HG03196 (cell line): ENCODE measurements at regions not wholly inside any gene's neighbourhood (a gene's known extent, or its start where the extent isn't known, plus 50 kb on each side); places are given as distances from the start of the nearest gene placed in this dataset.

Experiments
- ATAC-seq: cut with Tn5 transposase; IDR thresholded peaks from one replicate; pipeline ENCODE4 v1.9.1; 2021; ENCODE audit not compliant: unreplicated experiment

DNA sequence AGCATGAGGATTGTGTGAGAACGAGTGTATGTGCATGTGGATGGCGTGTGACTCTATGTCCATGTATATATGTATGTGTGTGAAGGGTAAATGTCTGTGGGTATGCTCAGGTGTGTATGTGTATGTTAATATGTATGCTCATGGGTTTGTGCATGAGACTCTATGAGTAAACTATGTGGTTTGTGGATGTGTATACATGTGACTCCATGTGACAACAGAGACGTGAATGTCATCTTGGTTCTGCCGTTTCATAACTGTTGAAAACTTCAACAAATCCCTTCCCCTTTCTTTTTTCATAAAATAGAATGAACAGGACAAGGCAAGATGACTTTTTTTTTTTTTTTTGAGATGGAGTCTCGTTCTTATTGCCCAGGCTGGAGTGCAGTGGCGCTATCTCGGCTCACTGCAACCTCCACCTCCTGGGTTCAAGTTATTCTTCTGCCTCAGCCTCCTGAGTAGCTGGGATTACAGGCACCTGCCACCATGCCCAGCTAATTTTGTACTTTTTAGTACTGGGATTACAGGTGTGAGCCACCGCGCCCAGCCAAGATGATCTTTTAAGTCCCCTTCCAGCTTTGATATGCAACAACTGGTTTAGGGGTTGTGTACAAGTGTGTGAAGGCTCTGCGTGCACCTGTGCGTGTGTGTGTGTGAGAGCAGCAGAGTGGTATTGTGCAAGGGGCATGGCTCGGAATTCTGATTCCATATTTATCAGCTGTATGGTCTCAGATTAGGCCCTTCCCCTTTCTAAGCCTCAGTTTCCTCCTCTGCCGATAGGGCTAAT, 106.3 kb downstream of the EBNA1BP2 start:
- no peak for ATAC-seq

GRCh38 chr1:43065191-43065590, 106.5 kb upstream of the SLC2A1 start:
- no peak for ATAC-seq

DNA sequence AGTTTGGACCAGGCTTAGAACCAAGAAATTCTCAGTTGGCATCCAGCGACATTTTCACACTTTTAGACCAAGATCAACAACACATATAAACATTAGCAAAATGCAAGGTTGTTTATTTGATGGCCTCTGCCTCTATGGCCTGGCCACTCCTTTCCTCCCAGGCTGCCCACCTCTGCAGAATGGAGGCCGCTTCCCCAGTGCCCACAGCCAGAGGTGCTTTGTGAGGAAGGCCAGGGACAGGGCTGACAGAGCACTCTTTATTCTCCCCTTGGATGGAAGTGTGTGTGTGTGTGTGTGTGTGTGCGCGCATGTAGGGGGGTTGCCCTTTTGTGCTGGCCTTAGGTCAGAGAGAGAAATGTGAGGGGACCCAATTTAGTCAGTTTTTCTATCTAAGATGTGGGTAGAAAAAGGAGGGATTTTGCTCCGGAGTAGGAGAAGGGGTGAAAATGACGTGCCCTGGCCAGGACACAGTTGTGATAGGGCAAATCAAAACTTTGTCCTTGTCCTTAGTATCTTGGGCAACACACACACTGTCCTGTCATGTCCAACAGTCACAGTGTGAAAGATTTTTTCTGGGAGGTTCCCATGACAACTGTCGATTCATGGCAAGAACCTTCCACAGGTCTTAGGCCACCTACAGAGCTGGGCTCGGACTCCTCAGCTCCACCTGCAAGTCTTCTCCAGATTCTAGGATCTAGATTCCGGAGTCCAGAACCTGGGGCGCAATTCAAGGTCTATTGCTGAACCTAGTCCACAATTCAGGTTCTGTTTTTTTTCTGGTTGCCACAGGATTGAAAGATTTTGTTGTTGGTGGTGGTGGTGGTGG, 104.9 kb upstream of the SLC2A1 start:
- ATAC-seq: no peak

DNA sequence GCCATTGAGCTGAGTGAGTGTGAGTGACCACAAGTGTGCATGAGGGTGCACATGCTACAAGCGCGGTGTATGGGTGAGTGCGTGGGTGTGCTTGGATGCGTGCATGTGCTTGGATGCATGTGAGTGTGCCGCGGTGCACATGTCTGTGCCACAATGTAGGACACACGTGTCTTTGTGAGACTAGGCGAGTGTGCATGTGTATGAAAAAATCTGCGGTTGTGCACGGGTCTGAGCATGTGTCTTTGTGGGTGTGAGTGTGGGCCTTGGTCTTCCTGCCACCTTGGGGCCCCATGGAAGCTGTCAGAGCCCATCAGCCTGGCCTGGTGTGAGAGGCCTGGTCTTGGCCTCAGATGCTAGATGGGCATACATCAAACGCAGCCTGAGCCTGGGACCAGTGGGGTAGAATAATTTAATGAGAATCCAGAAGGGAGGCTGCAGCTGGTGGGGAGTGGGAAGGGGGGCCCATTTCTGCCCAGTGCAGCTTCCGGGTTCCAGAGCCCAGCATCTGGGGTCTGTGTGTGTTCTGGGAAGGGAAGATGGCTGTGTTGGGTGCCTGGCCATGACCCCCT, 103.9 kb upstream of the SLC2A1 start:
- ATAC-seq: no peak

DNA sequence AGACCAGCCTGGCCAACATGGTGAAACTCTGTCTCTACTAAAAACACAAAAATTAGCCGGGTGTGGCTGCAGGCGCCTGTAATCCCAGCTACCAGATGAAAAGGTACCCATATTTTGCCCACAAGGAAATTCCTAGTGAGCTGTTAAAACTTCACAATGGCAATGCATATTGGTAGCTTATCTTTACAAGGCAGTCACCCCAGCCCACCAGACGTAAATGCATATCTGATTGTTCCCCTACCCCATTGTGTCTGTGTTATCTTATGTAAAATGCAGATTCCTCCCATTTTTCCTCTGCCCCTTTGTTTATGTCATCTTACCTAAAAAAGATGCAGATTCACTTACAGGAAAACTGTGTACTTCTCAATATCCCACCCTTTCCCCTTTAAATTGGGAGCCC, 103.1 kb upstream of the SLC2A1 start:
- no peak for ATAC-seq

DNA sequence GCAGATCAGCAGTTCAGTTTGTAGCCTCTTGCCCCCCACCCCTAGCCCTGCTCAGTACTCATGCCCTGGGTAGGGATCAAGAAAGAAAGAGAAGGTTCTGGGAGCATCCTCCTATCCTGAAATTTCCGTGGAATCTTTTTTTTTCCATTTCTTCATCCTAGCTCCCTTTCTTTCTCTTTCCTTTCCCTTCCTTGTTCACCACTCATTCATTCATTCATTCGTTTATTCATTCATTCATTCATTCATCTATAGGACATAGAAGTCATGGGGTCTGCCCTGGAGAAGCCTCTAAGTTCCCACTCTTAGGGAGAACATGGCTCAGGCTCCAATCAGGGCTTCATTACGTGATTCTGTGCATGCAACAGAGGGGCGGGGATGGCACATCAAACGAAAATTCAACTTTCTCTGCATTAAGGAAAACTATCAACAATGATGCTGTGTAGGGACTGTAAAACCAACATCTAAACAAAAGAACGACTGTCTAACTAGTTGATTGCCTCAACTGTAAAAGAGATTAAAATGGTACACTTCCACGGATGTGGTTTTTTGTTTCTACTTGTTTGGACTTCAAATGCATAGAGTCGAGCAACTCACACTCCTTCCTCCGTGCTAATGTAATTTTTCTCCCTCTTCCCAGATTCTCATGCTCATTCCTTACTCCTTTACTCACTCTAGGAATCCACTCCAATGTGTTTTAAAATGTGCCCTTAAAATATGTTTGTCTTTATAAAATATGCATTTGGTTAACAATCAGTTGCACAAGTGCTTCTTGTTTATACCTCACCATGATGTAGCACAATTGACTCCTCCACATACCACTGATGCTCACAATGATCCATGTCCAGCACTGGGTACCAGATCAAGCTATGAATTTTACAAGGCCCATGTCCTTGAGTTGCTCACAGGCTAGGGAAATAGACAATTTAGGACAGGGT, 101.2 kb upstream of the SLC2A1 start:
- no peak for ATAC-seq

DNA sequence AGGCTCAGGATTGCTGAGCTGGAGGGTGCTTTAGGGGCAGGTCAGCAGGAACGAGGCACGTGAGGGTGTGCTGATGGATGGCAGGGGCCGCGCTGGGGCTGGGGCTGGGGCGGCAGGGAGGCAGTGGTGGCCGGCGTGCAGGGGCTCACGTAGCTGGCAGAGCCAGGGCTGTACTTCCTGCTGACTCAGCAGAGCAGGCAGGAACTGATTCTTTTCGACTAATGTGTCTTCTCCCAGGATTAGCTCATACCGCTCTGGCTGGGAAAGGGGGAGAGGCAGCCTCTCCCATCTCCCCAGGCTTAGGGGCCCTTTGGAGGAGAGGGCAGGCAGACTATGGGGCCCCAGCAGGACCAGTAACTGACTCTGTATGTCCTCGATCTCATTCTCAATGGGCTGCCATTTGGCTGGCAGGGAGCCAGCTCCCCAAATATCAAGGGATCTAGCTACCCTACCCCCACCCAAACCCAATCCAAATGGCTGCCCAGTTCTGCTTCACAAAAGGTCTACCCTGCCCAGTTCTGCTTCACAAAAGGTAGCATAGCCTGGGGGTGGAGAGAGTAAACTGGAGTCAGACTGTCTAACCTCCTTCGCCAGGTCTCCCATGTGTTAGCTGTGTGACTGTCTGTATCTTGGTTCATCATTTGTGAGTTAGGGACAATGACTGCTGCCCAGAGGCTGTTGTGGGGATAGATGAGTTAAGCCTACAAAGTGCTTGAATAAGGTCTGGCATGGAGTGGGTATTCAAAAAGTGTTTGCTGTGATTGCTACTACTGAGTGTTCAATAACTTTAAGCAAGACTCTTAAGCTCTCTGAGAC, 100.1 kb upstream of the SLC2A1 start:
- no peak for ATAC-seq

DNA sequence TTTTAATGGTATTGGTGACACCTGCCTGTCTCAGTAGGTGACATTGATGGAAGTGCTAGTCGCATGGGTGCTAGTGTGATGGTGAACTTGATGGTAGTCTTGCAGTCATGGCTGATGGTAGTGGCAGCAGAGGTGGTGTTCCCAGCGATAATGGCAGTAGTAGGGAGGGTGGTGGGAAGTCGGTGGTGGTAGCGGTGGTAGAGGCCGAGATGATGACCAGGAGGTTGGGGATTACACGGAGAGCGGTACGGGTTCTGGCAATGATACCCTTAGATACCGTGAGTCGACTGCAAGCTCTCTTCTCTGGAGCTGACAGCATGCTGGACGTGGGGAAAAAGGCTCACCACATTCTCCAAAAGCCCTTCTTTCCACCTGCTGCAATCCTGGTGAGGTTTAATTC, 99.4 kb upstream of the SLC2A1 start:
- ATAC-seq: no peak

DNA sequence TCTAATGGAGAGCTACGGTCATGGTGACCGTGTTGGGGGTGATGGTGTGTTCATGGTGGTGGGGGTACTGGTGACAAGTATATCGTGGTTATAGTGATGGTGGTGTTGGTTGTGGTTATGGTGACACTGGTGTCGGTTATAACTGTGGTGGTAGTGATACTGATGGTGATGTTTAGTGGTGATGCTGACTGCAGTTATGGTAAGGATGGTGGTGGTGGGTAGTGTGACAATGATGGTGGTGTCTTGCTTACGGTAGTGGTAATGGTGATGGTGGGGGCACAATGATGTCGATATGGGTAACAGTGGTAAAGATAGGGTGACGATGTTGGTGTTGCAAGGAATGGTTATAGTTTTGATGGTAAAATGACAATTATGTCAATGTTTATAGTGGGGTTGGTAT, 98.9 kb upstream of the SLC2A1 start:
- no peak for ATAC-seq

DNA sequence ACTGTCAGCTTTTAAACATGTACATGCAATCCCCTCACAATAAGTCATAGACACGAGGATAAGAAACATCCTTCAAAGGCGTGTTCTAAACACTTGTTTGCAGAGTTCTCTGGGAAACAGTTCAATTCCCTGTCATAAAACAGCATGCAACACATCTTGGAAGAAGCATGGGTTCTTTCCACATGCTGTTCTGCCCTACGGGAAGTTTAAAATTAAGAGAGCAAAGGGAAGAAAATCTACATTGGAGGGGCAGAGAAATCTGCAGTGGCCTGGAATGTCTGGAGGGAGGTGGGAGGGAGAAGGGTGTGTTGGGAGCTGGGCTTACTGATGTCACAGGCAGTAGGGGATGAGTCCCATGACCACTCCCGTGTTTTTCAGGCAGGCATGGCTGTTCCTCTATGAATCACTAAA, 98.3 kb upstream of the SLC2A1 start:
- no peak for ATAC-seq

DNA sequence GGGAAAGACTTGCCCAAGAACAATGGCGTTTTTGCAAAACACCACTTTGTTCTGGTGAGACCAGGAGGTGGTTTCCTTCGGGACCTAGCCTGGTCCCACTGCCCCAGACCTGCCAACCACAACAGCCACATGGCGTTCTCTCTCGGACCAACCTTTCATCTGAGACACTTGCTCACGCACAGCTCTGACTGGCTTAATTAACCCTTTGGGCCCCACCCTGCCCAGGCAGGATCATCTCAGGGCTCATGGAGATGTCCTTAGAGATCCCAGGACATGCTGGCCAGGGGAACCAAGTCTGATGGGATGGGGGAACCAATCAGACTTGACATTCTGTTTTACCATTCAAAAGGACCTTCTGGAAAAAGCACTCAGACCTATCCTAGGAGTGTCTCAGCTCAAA, 97.8 kb upstream of the SLC2A1 start:
- no peak for ATAC-seq

- ATAC-seq: no peak
These were observed 96.3 kb upstream of the SLC2A1 start for GRCh38 chr1:43054961-43055360.

DNA sequence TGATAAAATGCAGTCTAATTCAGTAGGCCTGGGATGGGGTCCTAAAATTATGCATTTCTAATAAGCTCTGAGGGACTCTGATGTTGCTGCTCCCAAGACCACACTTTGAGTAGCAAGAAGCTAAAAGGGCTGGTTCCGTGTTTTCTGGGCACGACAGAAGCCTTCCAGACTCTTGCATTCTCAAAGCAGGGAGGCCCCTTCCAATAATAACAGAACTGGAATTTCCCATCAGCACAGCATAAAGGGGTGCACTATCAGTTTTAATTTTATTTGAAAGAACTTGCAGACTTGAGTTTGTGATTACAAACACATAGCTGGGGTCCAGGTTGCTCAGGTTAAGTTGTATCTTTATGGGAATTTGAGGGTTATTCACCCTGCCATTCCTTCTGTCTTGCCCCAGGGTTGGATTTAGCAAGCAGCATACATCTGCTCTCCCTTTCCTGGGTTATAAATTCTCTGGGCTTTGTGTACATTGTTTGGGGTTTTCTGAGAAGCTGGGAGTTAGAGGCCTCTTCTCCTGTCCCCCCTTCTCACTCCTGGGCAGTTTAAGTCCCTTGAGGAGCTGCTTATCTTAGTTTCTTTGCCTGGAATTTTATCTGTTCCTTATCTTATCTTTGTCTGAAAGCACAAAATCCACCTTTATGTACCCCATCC, 94.2 kb upstream of the SLC2A1 start:
- ATAC-seq: no peak

DNA sequence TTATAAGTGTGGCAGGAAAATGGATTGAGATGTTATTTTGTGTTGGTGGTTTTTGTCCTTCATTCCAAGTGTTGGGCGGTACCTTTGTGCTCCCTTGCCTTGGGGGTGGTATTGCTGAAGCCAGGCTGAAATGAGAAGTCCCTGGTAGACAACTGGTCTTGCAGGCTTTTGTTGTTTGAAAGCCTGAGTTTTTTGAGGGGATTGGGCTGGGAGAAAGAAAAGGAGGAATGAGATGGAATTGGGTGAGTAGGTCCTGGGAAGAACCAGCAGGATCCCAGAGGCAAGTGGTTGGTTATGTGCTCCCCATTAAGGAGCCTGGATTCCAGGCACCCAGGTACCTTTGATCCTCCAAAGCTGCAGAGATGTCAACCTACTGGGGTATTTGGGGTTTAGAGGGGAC, 93.7 kb upstream of the SLC2A1 start:
- no peak for ATAC-seq

- no peak for ATAC-seq
These were observed 90.8 kb upstream of the SLC2A1 start for GRCh38 chr1:43049481-43049880.

- ATAC-seq: no peak
These were observed 89.9 kb upstream of the SLC2A1 start for GRCh38 chr1:43048601-43049011.

- no peak for ATAC-seq
These were observed 88.5 kb upstream of the SLC2A1 start for GRCh38 chr1:43047135-43047534.

DNA sequence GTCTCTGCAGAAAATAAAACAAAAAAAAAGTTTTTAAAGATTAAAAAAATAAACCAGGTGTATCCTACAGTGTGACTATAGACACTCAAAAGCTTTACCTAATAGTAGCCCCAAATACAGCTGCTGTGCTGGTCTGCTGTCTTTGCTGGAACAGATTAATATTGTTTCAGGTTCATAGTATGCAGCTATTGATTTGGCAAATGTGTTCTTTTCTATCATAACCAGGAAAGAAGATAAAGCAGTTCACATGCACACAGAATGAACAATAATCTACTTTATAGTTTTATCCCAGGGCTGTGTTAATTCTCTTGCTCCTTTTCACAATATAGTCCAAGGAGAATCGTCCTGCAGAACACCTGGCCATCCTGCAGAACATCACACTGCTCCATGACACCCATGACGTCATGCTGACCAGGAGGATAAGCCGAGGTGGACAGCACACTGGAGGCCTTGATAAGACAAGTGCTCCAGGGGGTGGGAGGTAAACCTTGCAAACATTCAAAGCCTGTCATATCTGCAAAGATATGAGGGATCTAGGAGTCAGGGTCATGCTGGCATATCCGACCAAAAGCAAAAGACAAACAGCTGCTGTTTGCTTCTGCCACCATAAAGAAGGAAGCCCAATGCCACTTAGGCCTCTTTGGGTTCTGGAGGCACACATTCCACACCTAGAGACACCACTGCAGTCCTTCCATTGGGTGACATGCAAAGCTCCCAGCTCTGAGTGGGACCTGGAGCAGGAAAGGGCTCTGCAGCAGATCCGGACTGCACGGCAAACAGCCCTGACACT, 86.1 kb upstream of the SLC2A1 start:
- ATAC-seq: no peak

GRCh38 chr1:43043695-43044094, 85.0 kb upstream of the SLC2A1 start:
- ATAC-seq: no peak
